SK-N-SH (cell line): ENCODE measurements at regions not wholly inside any gene's neighbourhood (a gene's known extent, or its start where the extent isn't known, plus 50 kb on each side); places are given as distances from the start of the nearest gene placed in this dataset.

Experiments used
- MXI1 ChIP-seq: IDR thresholded peaks from 2 replicates; pipeline ENCODE4 v1.6.1; 2012; ENCODE audit warnings: mild to moderate bottlenecking, low read depth, low read length, improper control_type of control experiment
- PBX3 ChIP-seq: IDR thresholded peaks from 2 replicates; pipeline ENCODE4; 2012
- REST ChIP-seq: IDR thresholded peaks from 2 replicates; pipeline ENCODE4 v1.6.1; 2012; ENCODE audit warnings: mild to moderate bottlenecking, low read depth, low read length, moderate library complexity
- TEAD4 ChIP-seq: IDR thresholded peaks from 2 replicates; pipeline ENCODE4 v1.4.0; 2012; ENCODE audit warnings: mild to moderate bottlenecking, borderline replicate concordance; ENCODE audit not compliant: insufficient read depth

- TF ChIP-seq PBX3 (no peak), TEAD4 (no peak), REST (no peak), MXI1 (no peak)
Observed at GRCh38 chr12:87883806-87884205, 145.4 kb downstream of the C12orf50 start.
